HepG2 (cell line): ENCODE measurements at regions not wholly inside any gene's neighbourhood (a gene's known extent, or its start where the extent isn't known, plus 50 kb on each side); places are given as distances from the start of the nearest gene placed in this dataset.
"Not testable (repeated sequence)": the region's sequence is repeated elsewhere in the genome, so short reads cannot be mapped to it uniquely, and the experiment has no call there.

Source experiments
- POLR2A ChIP-seq, 2 experiments: IDR thresholded peaks; 2 replicates each; pipeline ENCODE4 v1.6.1; 2011; ENCODE audit warnings: low read depth in 2 of 2, low read length in 2 of 2, mild to moderate bottlenecking in 1 of 2, moderate library complexity in 1 of 2; ENCODE audit not compliant: insufficient read depth in 1 of 2
- SP2 ChIP-seq: sonication (generic); formaldehyde crosslinking; IDR thresholded peaks from 2 replicates; pipeline ENCODE4 v1.5.1; 2020; ENCODE audit warnings: mild to moderate bottlenecking, missing genetic modification reagents
- ZNF260 ChIP-seq: sonication (generic); formaldehyde crosslinking; IDR thresholded peaks from 2 replicates; pipeline ENCODE4 v1.4.0; 2020; ENCODE audit warnings: missing genetic modification reagents, low read depth, mild to moderate bottlenecking, borderline replicate concordance
- ZNF274 ChIP-seq: sonication (generic); formaldehyde crosslinking; IDR thresholded peaks from 2 replicates; pipeline ENCODE4 v1.5.1; 2020; ENCODE audit warnings: mild to moderate bottlenecking, missing genetic modification reagents
- ZNF543 ChIP-seq: sonication (generic); formaldehyde crosslinking; IDR thresholded peaks from 2 replicates; pipeline ENCODE4 v1.4.0; 2020; ENCODE audit warnings: mild to moderate bottlenecking, missing genetic modification reagents
- TF ChIP-seq, protein P1 (sequence below): sonication (generic); formaldehyde crosslinking; IDR thresholded peaks from 2 replicates; pipeline ENCODE4 v1.5.0; 2020; ENCODE audit warnings: missing genetic modification reagents
- TF ChIP-seq, protein P2 (sequence below): sonication (generic); formaldehyde crosslinking; IDR thresholded peaks from 2 replicates; pipeline ENCODE4 v1.4.0; 2020; ENCODE audit warnings: missing genetic modification reagents

DNA sequence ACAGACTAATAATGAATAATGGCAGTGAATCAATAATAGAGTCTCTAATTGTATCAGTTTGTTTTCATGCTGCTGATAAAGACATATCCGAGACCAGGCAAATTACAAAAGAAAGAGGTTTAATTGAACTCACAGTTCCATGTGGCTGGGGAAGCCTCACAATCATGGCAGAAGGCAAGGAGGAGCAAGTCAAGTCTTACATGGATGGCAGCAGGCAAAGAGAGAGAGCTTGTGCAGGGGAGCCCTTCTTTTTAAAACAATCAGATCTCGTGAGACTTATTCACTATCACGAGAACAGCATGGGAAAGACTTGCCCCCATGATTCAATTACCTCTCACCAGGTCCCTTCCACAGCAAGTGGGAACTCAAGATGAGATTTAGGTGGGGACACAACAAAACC is 53.4 kb upstream of the TRAM1L1 start:
- TF ChIP-seq POLR2A (IDR thresholded peaks at IDR 0.05; ENCODE audit: insufficient read depth in 1 of 2, low read depth in 2 of 2, low read length in 2 of 2); SP2 (CRISPR knock-in tag); ZNF543; ZNF260 (CRISPR knock-in tag); ZNF274 (CRISPR knock-in tag): not testable (repeated sequence)
- TF ChIP-seq, protein P1, sequence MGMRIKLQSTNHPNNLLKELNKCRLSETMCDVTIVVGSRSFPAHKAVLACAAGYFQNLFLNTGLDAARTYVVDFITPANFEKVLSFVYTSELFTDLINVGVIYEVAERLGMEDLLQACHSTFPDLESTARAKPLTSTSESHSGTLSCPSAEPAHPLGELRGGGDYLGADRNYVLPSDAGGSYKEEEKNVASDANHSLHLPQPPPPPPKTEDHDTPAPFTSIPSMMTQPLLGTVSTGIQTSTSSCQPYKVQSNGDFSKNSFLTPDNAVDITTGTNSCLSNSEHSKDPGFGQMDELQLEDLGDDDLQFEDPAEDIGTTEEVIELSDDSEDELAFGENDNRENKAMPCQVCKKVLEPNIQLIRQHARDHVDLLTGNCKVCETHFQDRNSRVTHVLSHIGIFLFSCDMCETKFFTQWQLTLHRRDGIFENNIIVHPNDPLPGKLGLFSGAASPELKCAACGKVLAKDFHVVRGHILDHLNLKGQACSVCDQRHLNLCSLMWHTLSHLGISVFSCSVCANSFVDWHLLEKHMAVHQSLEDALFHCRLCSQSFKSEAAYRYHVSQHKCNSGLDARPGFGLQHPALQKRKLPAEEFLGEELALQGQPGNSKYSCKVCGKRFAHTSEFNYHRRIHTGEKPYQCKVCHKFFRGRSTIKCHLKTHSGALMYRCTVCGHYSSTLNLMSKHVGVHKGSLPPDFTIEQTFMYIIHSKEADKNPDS (CRISPR knock-in tag): not testable (repeated sequence)
- TF ChIP-seq, protein P2, sequence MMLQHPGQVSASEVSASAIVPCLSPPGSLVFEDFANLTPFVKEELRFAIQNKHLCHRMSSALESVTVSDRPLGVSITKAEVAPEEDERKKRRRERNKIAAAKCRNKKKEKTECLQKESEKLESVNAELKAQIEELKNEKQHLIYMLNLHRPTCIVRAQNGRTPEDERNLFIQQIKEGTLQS (CRISPR knock-in tag): not testable (repeated sequence)
